IPS-NIHi7 (cell line): ENCODE measurements at regions not wholly inside any gene's neighbourhood (a gene's known extent, or its start where the extent isn't known, plus 50 kb on each side); places are given as distances from the start of the nearest gene placed in this dataset.

ENCODE experiments used
- DNase-seq: peaks from one replicate; pipeline ENCODE4 v3.0.0; 2012; ENCODE audit warnings: mixed read lengths; ENCODE audit errors: extremely low spot score

GRCh38 chr17:62882284-62882683 is 74.2 kb upstream of the MARCHF10 start:
- no peak for DNase-seq

DNA sequence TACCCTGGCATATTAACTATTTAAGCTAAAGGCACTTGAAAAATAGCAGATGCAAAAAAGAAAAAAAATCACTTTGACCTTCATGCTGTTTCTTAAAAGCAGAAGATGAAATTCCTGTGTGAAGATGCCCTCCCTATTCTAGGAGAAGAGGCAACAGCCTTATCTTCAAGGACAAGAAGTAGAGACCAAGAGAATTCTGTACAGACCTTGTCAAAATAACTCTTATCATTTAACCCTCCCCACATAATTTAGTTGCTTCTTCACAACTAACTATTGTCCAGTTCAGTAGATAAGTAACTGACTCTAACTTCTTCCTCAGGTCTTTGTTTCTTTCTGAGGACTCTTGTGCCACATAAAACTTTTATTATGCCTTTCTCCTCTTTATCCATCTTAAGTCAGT is 72.0 kb upstream of the MARCHF10 start:
- DNase-seq, result no peak

GRCh38 chr17:62876673-62877405 is 68.7 kb upstream of the MARCHF10 start:
- DNase-seq, result no peak

- DNase-seq, result no peak
Observed at GRCh38 chr17:62876063-62876462, 67.9 kb upstream of the MARCHF10 start.

DNA sequence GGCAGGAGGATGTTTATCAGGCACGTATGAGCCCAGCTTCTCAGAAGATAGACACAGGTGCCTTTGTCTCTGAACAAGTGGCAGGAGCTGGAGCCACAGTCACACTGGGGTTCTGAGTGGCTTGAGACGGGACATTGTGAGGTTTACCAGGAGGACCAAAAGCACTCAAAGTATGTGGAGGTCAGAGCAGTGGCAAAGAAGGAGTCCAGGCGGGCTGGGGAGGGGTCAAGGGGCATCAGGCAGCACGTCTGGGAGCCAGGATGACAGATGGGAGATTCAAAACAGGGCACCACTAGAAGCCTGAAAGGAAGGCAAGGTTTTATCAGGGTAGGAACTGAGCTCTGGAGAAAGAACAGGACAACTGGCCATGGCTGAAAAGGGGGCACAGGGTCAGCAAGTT is 67.2 kb upstream of the MARCHF10 start:
- DNase-seq, result no peak

DNA sequence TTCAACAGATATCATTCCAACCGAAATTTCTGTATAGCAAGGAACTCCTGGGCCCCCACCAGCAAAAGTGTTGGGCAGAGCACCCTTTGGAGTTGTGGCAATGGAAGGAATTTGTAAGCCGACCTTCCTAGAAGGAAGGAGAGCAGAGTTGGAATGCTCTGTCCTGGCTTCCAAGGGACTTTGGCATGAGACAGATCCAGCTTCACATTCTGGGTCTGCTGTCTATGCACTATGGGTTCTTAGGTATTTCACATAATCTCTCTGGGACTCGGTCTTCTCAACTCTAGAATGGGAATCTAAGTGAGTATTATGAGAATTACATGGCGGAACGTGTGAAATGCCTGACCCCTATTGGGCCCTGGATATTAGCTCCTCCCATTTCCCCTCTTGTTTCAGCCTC is 63.2 kb upstream of the MARCHF10 start:
- no peak for DNase-seq

- DNase-seq, result peak; percentile 43
Observed at GRCh38 chr17:62870552-62870971, 62.4 kb upstream of the MARCHF10 start.

- DNase-seq, result peak; percentile 87
Observed at GRCh38 chr17:62870030-62870541, 62.0 kb upstream of the MARCHF10 start.

GRCh38 chr17:62868723-62869122 is 60.6 kb upstream of the MARCHF10 start:
- DNase-seq, result no peak

DNA sequence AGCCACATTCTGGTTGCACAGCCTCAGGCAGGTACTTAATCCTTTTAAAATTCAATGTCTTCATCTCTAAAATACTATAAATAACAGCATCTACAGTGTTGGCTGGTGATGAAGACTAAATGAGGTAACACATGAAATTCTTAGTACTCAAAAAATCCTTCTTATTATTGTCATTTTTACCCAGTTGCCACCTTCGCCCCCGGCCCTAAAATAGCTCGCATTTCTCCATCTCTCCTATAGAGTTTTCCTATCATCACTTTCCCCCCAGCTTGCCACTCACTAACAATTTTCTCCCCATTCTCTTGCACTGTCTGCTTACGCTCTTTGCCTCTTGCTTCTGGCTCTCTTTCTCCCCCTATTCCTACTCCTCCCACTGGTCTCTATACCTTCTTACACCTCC is 59.9 kb upstream of the MARCHF10 start:
- DNase-seq, result no peak

DNA sequence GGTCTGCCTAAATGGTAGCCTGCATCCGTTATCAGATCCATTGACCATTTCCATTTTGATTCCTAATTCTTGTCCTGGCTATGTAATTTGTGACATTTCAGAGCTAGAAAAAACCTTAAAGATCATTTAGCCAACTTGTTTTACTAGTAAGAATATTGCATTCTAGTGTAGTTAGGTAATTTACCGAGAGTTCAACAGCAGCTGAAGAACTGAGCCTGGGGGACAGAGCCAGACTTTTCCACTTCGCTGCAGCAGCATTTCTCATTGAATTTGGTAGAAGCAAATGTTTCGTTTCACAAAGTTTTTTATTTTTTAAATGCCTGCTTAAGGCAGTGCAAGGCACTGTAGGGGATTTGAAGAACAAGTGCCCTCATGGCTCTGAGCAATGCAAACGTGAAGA is 59.2 kb upstream of the MARCHF10 start:
- DNase-seq, result no peak

GRCh38 chr17:62866471-62866870 is 58.4 kb upstream of the MARCHF10 start:
- no peak for DNase-seq

DNA sequence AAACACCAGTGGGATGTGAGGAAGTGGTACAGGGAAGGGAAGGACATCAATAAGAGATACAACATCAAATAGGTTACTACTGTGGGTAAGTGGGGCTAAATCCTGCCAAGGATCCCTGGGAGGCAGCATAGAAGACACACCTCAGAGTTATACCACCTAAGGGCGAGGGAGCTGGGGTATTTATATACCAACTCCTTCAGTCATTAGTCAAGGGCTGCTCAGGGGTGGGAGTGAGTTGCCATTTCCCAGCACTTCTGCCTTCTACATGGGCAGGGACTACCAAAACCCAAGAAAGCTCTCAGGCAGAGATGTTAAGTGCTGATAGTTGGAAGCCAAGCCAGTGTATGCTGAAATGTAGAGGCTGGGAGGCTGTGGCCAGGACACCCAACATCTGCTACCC is 57.5 kb upstream of the MARCHF10 start:
- no peak for DNase-seq

DNA sequence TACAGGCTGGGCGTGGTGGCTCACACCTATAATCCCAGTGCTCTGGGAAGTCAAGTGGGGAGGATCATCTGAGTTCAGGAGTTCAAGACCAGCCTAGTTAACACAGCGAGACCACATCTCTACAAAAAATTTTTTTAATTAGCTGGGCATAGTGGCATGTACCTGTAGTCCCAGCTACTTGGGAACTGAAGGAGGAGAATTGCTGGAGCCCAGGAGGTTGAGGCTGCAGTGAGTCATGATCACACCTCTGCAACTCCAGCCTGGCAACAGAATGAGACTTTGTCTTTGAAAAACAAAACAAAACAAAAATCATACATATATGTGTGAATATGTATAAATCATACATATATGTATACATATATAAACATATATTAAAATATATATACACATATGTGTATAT is 54.1 kb upstream of the MARCHF10 start:
- no peak for DNase-seq

GRCh38 chr17:62860962-62861873 is 53.1 kb upstream of the MARCHF10 start:
- DNase-seq, result no peak

GRCh38 chr17:62859146-62859545 is 51.0 kb upstream of the MARCHF10 start:
- DNase-seq, result no peak
